ENCODE measurements at regions not wholly inside any gene's neighbourhood (a gene's known extent, or its start where the extent isn't known, plus 50 kb on each side); places are given as distances from the start of the nearest gene placed in this dataset.

- TF ChIP-seq CTCF (conservative IDR thresholded peaks at IDR 0.05 in 1 of 2, IDR thresholded peaks at IDR 0.05 in 1 of 2; ENCODE audit: low read depth in 1 of 2, low read length in 2 of 2) (no peak), EZH2 (IDR thresholded peaks at IDR 0.05; ENCODE audit: low read length, missing control alignments) (no peak)
Observed at GRCh38 chr6:1253816-1254215, 58.1 kb upstream of the FOXQ1 start.
